AG20443 (cell line): ENCODE measurements at regions not wholly inside any gene's neighbourhood (a gene's known extent, or its start where the extent isn't known, plus 50 kb on each side); places are given as distances from the start of the nearest gene placed in this dataset.

Experiments
- DNase-seq: peaks from one replicate; pipeline ENCODE4 v3.0.0; 2012; ENCODE audit warnings: low spot score, mixed read lengths

- no peak for DNase-seq
Measured at GRCh38 chr4:122514671-122515070, 58.1 kb upstream of the IL2 start.

GRCh38 chr4:122512430-122512829 is 55.9 kb upstream of the IL2 start:
- no peak for DNase-seq

- DNase-seq = no peak
Measured at GRCh38 chr4:122508083-122508482, 51.6 kb upstream of the IL2 start.
